ENCODE measurements at regions not wholly inside any gene's neighbourhood (a gene's known extent, or its start where the extent isn't known, plus 50 kb on each side); places are given as distances from the start of the nearest gene placed in this dataset.
"Not testable (repeated sequence)": the region's sequence is repeated elsewhere in the genome, so short reads cannot be mapped to it uniquely, and the experiment has no call there.

- in situ Hi-C loops (cut with HindIII; ENCODE audit: low pct_ligation_motif_present, low sequenced_read_pairs): no loop called here
Measured at GRCh38 chr12:131266591-131267467, 313.1 kb downstream of the ADGRD1 start.

GRCh38 chr12:131267576-131267975 lies 313.9 kb downstream of the ADGRD1 start:
- Histone ChIP-seq H3K27ac (no peak overlapping the region), H3K4me3 (ENCODE audit: low read depth, low read length) (no peak overlapping the region), H3K36me3 (replicated peaks) (no peaks in the 10 kb centered on the region), H3K27me3 (replicated peaks) (no peaks in the 10 kb centered on the region)
- TF ChIP-seq CTCF (IDR thresholded peaks at IDR 0.05; ENCODE audit: low read depth, low read length, missing control alignments): no peak
- DNase-seq: no peak
- in situ Hi-C loops (cut with HindIII; ENCODE audit: low pct_ligation_motif_present, low sequenced_read_pairs): no loop called here

More at GRCh38 chr12:131266591-131267467, 313.1 kb downstream of the ADGRD1 start:
- Histone ChIP-seq H3K36me3 (replicated peaks) (no peaks in the 10 kb centered on the region), H3K4me3 (ENCODE audit: low read depth, low read length) (no peak overlapping the region), H3K27ac (no peak overlapping the region), H3K27me3 (replicated peaks) (no peaks in the 10 kb centered on the region)
- TF ChIP-seq CTCF (IDR thresholded peaks at IDR 0.05; ENCODE audit: low read depth, low read length, missing control alignments): no peak
- no peak for DNase-seq

GRCh38 chr12:131268123-131268522 lies 314.4 kb downstream of the ADGRD1 start:
- in situ Hi-C loops (cut with HindIII; ENCODE audit: low pct_ligation_motif_present, low sequenced_read_pairs); H3K36me3 ChIP-seq (replicated peaks); H3K27me3 ChIP-seq (replicated peaks); H3K4me3 ChIP-seq (ENCODE audit: low read depth, low read length); H3K27ac ChIP-seq: not testable (repeated sequence)
- peak; percentile 7 for DNase-seq

- H3K27ac ChIP-seq; H3K36me3 ChIP-seq (replicated peaks); in situ Hi-C loops (cut with HindIII; ENCODE audit: low pct_ligation_motif_present, low sequenced_read_pairs); DNase-seq; H3K4me3 ChIP-seq (ENCODE audit: low read depth, low read length); H3K27me3 ChIP-seq (replicated peaks): not testable (repeated sequence)
Measured at GRCh38 chr12:131268571-131268970, 314.9 kb downstream of the ADGRD1 start.

- TF ChIP-seq CTCF (IDR thresholded peaks at IDR 0.05; ENCODE audit: low read depth, low read length, missing control alignments): no peak
- Histone ChIP-seq H3K36me3 (replicated peaks) (no peaks in the 10 kb centered on the region), H3K27me3 (replicated peaks) (no peaks in the 10 kb centered on the region), H3K4me3 (ENCODE audit: low read depth, low read length) (no peak overlapping the region), H3K27ac (no peak overlapping the region)
- in situ Hi-C loops (cut with HindIII; ENCODE audit: low pct_ligation_motif_present, low sequenced_read_pairs): no loop called here
- DNase-seq: no peak
Measured at GRCh38 chr12:131269551-131269950, 315.8 kb downstream of the ADGRD1 start.

GRCh38 chr12:131269977-131270376 lies 316.3 kb downstream of the ADGRD1 start:
- in situ Hi-C loops (cut with HindIII; ENCODE audit: low pct_ligation_motif_present, low sequenced_read_pairs); H3K4me3 ChIP-seq (ENCODE audit: low read depth, low read length); DNase-seq; H3K36me3 ChIP-seq (replicated peaks); H3K27me3 ChIP-seq (replicated peaks); H3K27ac ChIP-seq: not testable (repeated sequence)

- TF ChIP-seq CTCF (IDR thresholded peaks at IDR 0.05; ENCODE audit: low read depth, low read length, missing control alignments): no peak
- in situ Hi-C loops (cut with HindIII; ENCODE audit: low pct_ligation_motif_present, low sequenced_read_pairs): no loop called here
- no peaks in the 10 kb centered on the region for H3K27me3 ChIP-seq (replicated peaks)
- H3K4me3 ChIP-seq (ENCODE audit: low read depth, low read length): no peak overlapping the region
- no peak for DNase-seq
- no peak overlapping the region for H3K27ac ChIP-seq
- no peaks in the 10 kb centered on the region for H3K36me3 ChIP-seq (replicated peaks)
Measured at GRCh38 chr12:131271724-131272123, 318.0 kb downstream of the ADGRD1 start.

GRCh38 chr12:131272283-131272814 lies 318.6 kb downstream of the ADGRD1 start:
- H3K36me3 ChIP-seq (replicated peaks); DNase-seq; in situ Hi-C loops (cut with HindIII; ENCODE audit: low pct_ligation_motif_present, low sequenced_read_pairs); H3K4me3 ChIP-seq (ENCODE audit: low read depth, low read length); H3K27ac ChIP-seq; H3K27me3 ChIP-seq (replicated peaks): not testable (repeated sequence)

Measured in brain microvascular endothelial cell (primary cell).